Panc1 (cell line): ENCODE measurements at regions not wholly inside any gene's neighbourhood (a gene's known extent, or its start where the extent isn't known, plus 50 kb on each side); places are given as distances from the start of the nearest gene placed in this dataset.

Experiments used
- ATAC-seq: fragments of 200-7000 bp; cut with Tn5 transposase; 2 replicates; pipeline ENCODE4 v1.9.1; 2020; ENCODE audit warnings: mild to moderate bottlenecking, moderate library complexity
- BruUV-seq: library from RNA; stranded (reverse); fragments of 400-500 nt; replicated peaks from 2 replicates; lab custom pipeline; 2021; lab: Mats Ljungman, UMichigan
- CTCF ChIA-PET: fragments of 300-600 bp; sonication (Branson Sonifier 250); formaldehyde crosslinking; loops from one replicate; lab custom pipeline; 2022; ENCODE audit warnings: antibody characterized with exemption; lab: Charles Lee
- POLR2A ChIA-PET: fragments of 300-600 bp; sonication (Branson Sonifier 250); formaldehyde crosslinking; loops from one replicate; lab custom pipeline; 2022; ENCODE audit warnings: antibody characterized with exemption; lab: Charles Lee
- DNase-seq: peaks from one replicate; pipeline ENCODE4 v3.0.0-alpha.2; 2010; ENCODE audit warnings: low read depth, low spot score
- H3K27ac ChIP-seq: 2 replicates; pipeline ENCODE4 v1.5.1; 2011; ENCODE audit warnings: mild to moderate bottlenecking, low read length, inconsistent platforms
- H3K27me3 ChIP-seq: fragments of 200-500 bp; sonication (Bioruptor generic); 2 replicates; pipeline ENCODE4 v1.6.0; 2014; ENCODE audit warnings: low read length, inconsistent platforms; ENCODE audit not compliant: control insufficient read depth, insufficient read depth
- H3K36me3 ChIP-seq: fragments of 200-500 bp; sonication (Bioruptor generic); 2 replicates; pipeline ENCODE4 v1.5.1; 2014; ENCODE audit warnings: inconsistent platforms, mild to moderate bottlenecking, low read length, moderate library complexity; ENCODE audit not compliant: control insufficient read depth, insufficient read depth
- H3K4me1 ChIP-seq: 2 replicates; pipeline ENCODE4 v1.5.1; 2011; ENCODE audit warnings: inconsistent platforms, mild to moderate bottlenecking, low read length, moderate library complexity; ENCODE audit not compliant: control insufficient read depth, insufficient read depth
- H3K4me3 ChIP-seq, 2 experiments: 2 replicates each; pipeline ENCODE4 v1.5.1; 2011 to 2012; ENCODE audit warnings: low read depth in 2 of 2, low read length in 2 of 2, mild to moderate bottlenecking in 2 of 2, inconsistent platforms in 1 of 2, moderate library complexity in 1 of 2
- H3K9me3 ChIP-seq: fragments of 200-500 bp; sonication (Bioruptor generic); 2 replicates; pipeline ENCODE4 v1.5.1; 2014; ENCODE audit warnings: low read depth, mild to moderate bottlenecking, inconsistent platforms, low read length, moderate library complexity; ENCODE audit not compliant: control insufficient read depth, insufficient read depth
- CTCF ChIP-seq: fragments of 450-650 bp; IDR thresholded peaks from 2 replicates; pipeline ENCODE4 v1.5.1; 2017; ENCODE audit warnings: mild to moderate bottlenecking
- POLR2AphosphoS5 ChIP-seq: IDR thresholded peaks from 2 replicates; pipeline ENCODE4 v1.6.1; 2012; ENCODE audit warnings: mild to moderate bottlenecking, low read depth, low read length, moderate library complexity
- REST ChIP-seq, 2 experiments: IDR thresholded peaks; 2 replicates each; pipeline ENCODE4 v1.6.1; 2011 to 2012; ENCODE audit warnings: low read depth in 2 of 2, control low read depth in 1 of 2, low read length in 1 of 2, mild to moderate bottlenecking in 1 of 2, moderate library complexity in 1 of 2; ENCODE audit not compliant: insufficient read depth in 1 of 2
- SIN3A ChIP-seq: IDR thresholded peaks from 2 replicates; pipeline ENCODE4 v1.6.1; 2012; ENCODE audit warnings: low read depth, mild to moderate bottlenecking, low read length, moderate library complexity, borderline replicate concordance; ENCODE audit not compliant: insufficient read depth
- TCF7L2 ChIP-seq: IDR thresholded peaks from 2 replicates; pipeline ENCODE4 v1.6.1; 2011; ENCODE audit warnings: mild to moderate bottlenecking, low read depth, low read length, inconsistent platforms
- in situ Hi-C: cut with HindIII; loops from 2 replicates; pipeline ENCODE4 v1.10.0; 2016; ENCODE audit warnings: low sequenced_read_pairs, low pct_unique_long_range_greater_than_20kb
- intact Hi-C: fragments of 100-400 bp; cut with micrococcal nuclease; formaldehyde crosslinking; loops from one replicate; pipeline ENCODE4 v1.10.0; 2022; ENCODE audit not compliant: unreplicated experiment

- H3K36me3 ChIP-seq, result no peaks in the 10 kb centered on the region
- in situ Hi-C loops, result no loop called here
- BruUV-seq, result no TSS peak
Measured at GRCh38 chr9:20280330-20280729, 342.0 kb downstream of the MLLT3 start.

GRCh38 chr9:20276762-20277161, 345.5 kb downstream of the MLLT3 start:
- DNase-seq, result no peak
- H3K36me3 ChIP-seq, result no peaks in the 10 kb centered on the region
- intact Hi-C loops (no loop called here), in situ Hi-C loops (no loop called here)
- TF ChIP-seq SIN3A, result no peak
- TF ChIP-seq TCF7L2, result no peak
- no peak for TF ChIP-seq REST (IDR thresholded peaks at IDR 0.05; ENCODE audit: insufficient read depth in 1 of 2, low read depth in 2 of 2, low read length in 1 of 2)
- TF ChIP-seq POLR2AphosphoS5, result no peak
- TF ChIP-seq CTCF, result no peak
- no peak overlapping the region for H3K27ac ChIP-seq
- no TSS peak for BruUV-seq
- H3K4me1 ChIP-seq, result no peaks in the 10 kb centered on the region
- CTCF ChIA-PET, result no interaction called here
- no peak overlapping the region for H3K4me3 ChIP-seq
- no peaks in the 10 kb centered on the region for H3K27me3 ChIP-seq
- POLR2A ChIA-PET, result no interaction called here
- ATAC-seq, result no peak
- H3K9me3 ChIP-seq, result no peaks in the 10 kb centered on the region

More at GRCh38 chr9:20280330-20280729, 342.0 kb downstream of the MLLT3 start:
- H3K4me1 ChIP-seq, result no peaks in the 10 kb centered on the region
- ChIA-PET CTCF (no interaction called here), POLR2A (no interaction called here)
- no peak for DNase-seq
- H3K4me3 ChIP-seq, result no peak overlapping the region
- TF ChIP-seq CTCF (no peak), POLR2AphosphoS5 (no peak)
- no peaks in the 10 kb centered on the region for H3K27me3 ChIP-seq
- intact Hi-C loops, result no loop called here
- ATAC-seq, result no peak
- H3K27ac ChIP-seq, result no peak overlapping the region
- no peaks in the 10 kb centered on the region for H3K9me3 ChIP-seq
